Activated CD4-positive, alpha-beta T cell treated with anti-CD3 and anti-CD28 coated beads for 36 hours (primary cell): ENCODE measurements at regions not wholly inside any gene's neighbourhood (a gene's known extent, or its start where the extent isn't known, plus 50 kb on each side); places are given as distances from the start of the nearest gene placed in this dataset.

Source experiments
- ATAC-seq: fragments of 200-7000 bp; cut with Tn5 transposase; one replicate; pipeline ENCODE4 v1.10.0; 2021; ENCODE audit warnings: mild to moderate bottlenecking, moderate library complexity
- CTCF ChIA-PET: fragments of 350-600 bp; sonication (Branson Sonifier 250); formaldehyde crosslinking; loops from one replicate; lab custom pipeline; 2021; ENCODE audit warnings: antibody characterized with exemption; lab: Charles Lee
- POLR2A ChIA-PET: fragments of 350-600 bp; sonication (Branson Sonifier 250); formaldehyde crosslinking; loops from one replicate; lab custom pipeline; 2021; ENCODE audit warnings: antibody characterized with exemption, inconsistent platforms; lab: Charles Lee
- DNase-seq: peaks from one replicate; pipeline ENCODE4 v3.0.0-alpha.2; 2020
- H3K27ac Mint-ChIP-seq: one replicate; pipeline ENCODE4 v1.8.0; 2021; ENCODE audit warnings: mixed read lengths
- H3K27me3 Mint-ChIP-seq: one replicate; pipeline ENCODE4 v1.8.0; 2021; ENCODE audit warnings: mixed read lengths
- H3K36me3 Mint-ChIP-seq: one replicate; pipeline ENCODE4 v1.8.0; 2021; ENCODE audit warnings: low read depth, mixed read lengths
- H3K4me1 Mint-ChIP-seq: one replicate; pipeline ENCODE4 v1.8.0; 2021; ENCODE audit warnings: mixed read lengths
- H3K4me3 Mint-ChIP-seq: one replicate; pipeline ENCODE4 v1.8.0; 2021; ENCODE audit warnings: mild to moderate bottlenecking, moderate library complexity, mixed read lengths
- H3K9me3 Mint-ChIP-seq: one replicate; pipeline ENCODE4 v1.8.0; 2021; ENCODE audit warnings: low read depth, mixed read lengths
- intact Hi-C, 2 experiments: fragments of 100-400 bp; cut with DNase I in 1 of 2; cut with micrococcal nuclease in 1 of 2; formaldehyde crosslinking; loops; one replicate each; pipeline versions ENCODE4 v1.14.2 to v1.15.1; 2022 to 2024; cut with DNase I, micrococcal nuclease

GRCh38 chr2:5329763-5330162 is 362.4 kb upstream of the SOX11 start:
- H3K27me3 Mint-ChIP-seq = no peaks in the 10 kb centered on the region
- intact Hi-C loops = no loop called here
- ATAC-seq = no peak
- no peak overlapping the region for H3K4me3 Mint-ChIP-seq
- POLR2A ChIA-PET = no interaction called here
- peaks cover 2% of the 10 kb centered on the region for H3K9me3 Mint-ChIP-seq
- no peak for DNase-seq
- H3K4me1 Mint-ChIP-seq = no peaks in the 10 kb centered on the region
- H3K36me3 Mint-ChIP-seq = no peaks in the 10 kb centered on the region
- H3K27ac Mint-ChIP-seq = no peak overlapping the region
- CTCF ChIA-PET = interaction anchor here (0.6 kb wide), 1 partner anchor 1370 kb away, joined by 3 read pairs; no protein-coding TSS in a partner anchor

- ATAC-seq (no peak), DNase-seq (no peak)
- Mint-ChIP-seq H3K4me3 (no peak overlapping the region), H3K27ac (no peak overlapping the region), H3K9me3 (no peaks in the 10 kb centered on the region), H3K27me3 (no peaks in the 10 kb centered on the region), H3K36me3 (no peaks in the 10 kb centered on the region), H3K4me1 (no peaks in the 10 kb centered on the region)
- intact Hi-C loops = no loop called here
- CTCF ChIA-PET = no interaction called here
- POLR2A ChIA-PET = no interaction called here
Measured at GRCh38 chr2:5330961-5331360, 361.2 kb upstream of the SOX11 start.

DNA sequence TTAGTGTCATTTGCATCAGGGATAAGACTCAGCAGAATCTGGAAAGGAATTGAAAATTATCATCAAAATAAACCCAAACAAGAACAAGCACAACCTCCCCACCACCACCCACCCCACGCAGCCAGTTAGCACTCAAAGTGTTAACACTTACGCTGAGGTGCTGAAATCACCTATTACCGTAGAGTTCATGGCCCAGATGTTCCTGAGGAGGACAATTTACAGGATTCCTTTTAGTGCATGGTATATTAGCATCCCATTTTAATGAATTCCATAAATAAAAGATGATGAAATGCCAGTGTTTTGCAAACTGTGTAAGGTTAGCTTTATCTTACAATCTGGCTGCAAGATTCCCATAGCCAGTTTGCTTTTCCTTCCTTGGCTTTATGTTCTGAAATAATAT is 359.3 kb upstream of the SOX11 start:
- CTCF ChIA-PET = no interaction called here
- H3K4me3 Mint-ChIP-seq = no peak overlapping the region
- H3K36me3 Mint-ChIP-seq = no peaks in the 10 kb centered on the region
- no peaks in the 10 kb centered on the region for H3K27me3 Mint-ChIP-seq
- H3K27ac Mint-ChIP-seq = no peak overlapping the region
- POLR2A ChIA-PET = no interaction called here
- no peaks in the 10 kb centered on the region for H3K4me1 Mint-ChIP-seq
- intact Hi-C loops = no loop called here
- no peaks in the 10 kb centered on the region for H3K9me3 Mint-ChIP-seq
- ATAC-seq (no peak), DNase-seq (no peak)

GRCh38 chr2:5339473-5339872 is 352.7 kb upstream of the SOX11 start:
- CTCF ChIA-PET = no interaction called here

DNA sequence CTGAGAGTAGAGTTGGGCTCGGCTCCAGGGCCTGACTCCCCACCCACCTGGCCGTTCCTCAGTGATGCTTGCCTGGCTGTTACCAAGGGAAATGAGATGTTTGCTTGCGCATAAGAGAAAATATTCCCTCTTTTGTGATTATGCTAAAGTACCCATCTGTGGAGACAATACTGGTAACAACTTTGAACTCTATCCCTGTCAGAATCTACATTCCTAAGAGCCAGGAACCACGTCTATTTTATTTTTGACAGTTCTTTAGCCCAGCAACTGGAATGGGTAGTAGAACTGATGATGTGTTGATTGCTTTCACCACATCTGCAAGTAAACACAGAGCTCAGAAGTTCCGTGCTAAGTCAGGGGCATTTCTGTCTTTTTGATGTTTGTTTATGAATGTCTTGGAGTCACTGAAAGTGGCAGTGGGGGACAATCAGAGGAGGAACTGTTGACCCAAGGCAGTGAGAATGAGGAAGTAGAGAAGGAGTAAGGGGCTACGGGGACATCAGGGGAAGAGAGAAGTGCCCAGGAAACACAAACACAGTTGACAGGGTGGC is 348.3 kb upstream of the SOX11 start:
- no peaks in the 10 kb centered on the region for H3K4me1 Mint-ChIP-seq
- no peaks in the 10 kb centered on the region for H3K36me3 Mint-ChIP-seq
- no peak overlapping the region for H3K27ac Mint-ChIP-seq
- ChIA-PET CTCF (no interaction called here), POLR2A (no interaction called here)
- intact Hi-C loops = no loop called here
- ATAC-seq (no peak), DNase-seq (no peak)
- no peaks in the 10 kb centered on the region for H3K9me3 Mint-ChIP-seq
- H3K4me3 Mint-ChIP-seq = no peak overlapping the region
- H3K27me3 Mint-ChIP-seq = no peaks in the 10 kb centered on the region

More at GRCh38 chr2:5339473-5339872, 352.7 kb upstream of the SOX11 start:
- ATAC-seq = no peak
- H3K27me3 Mint-ChIP-seq = no peaks in the 10 kb centered on the region
- no peak overlapping the region for H3K4me3 Mint-ChIP-seq
- intact Hi-C loops = no loop called here
- no peak overlapping the region for H3K27ac Mint-ChIP-seq
- no peaks in the 10 kb centered on the region for H3K36me3 Mint-ChIP-seq
- POLR2A ChIA-PET = no interaction called here
- H3K4me1 Mint-ChIP-seq = no peaks in the 10 kb centered on the region
- DNase-seq = no peak
- H3K9me3 Mint-ChIP-seq = no peaks in the 10 kb centered on the region

DNA sequence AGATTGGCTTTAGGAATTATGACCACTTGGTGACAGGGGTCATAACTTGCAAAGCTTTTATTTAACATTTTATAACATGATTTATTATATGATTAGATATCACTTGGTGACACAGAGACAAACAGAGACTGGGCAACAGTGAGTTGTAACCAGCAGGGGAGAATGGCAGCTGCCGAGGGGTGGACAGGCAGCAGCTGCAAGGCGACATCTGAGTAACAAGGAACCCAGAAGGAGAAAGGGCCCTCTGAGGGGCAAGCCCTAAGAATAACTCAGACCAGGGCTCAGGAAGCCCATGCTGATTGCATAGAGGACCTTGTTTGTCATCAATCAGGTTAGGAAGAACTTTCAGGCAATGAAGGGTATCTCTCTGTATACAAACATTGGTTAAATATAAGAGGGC is 339.9 kb upstream of the SOX11 start:
- no peak overlapping the region for H3K27ac Mint-ChIP-seq
- POLR2A ChIA-PET = no interaction called here

DNA sequence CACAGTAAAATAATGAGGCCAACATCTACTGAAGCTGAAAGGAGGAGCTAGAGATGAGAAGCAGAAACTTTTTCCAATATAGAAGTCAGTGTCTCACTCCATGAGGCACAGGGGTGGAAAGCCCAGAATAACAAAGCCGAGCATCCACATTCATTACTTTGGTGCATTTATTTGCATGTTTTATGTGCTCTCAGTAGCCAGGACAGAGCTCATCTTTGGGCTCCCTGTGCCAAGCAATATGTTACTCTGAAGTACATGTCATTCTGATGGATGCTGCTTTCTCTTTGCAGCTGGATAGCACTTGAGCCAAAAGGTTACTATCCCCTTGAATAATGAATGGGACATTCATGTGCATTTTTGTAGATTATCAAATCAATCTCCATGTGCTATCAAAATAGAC is 338.6 kb upstream of the SOX11 start:
- H3K27me3 Mint-ChIP-seq = no peaks in the 10 kb centered on the region
- no peak for DNase-seq
- POLR2A ChIA-PET = no interaction called here

More for the DNA sequence above, 339.9 kb upstream of the SOX11 start:
- no peaks in the 10 kb centered on the region for H3K27me3 Mint-ChIP-seq
- DNase-seq (no peak), ATAC-seq (no peak)
- H3K4me3 Mint-ChIP-seq = no peak overlapping the region
- no peaks in the 10 kb centered on the region for H3K36me3 Mint-ChIP-seq
- H3K9me3 Mint-ChIP-seq = peaks cover 6% of the 10 kb centered on the region
- intact Hi-C loops = no loop called here
- CTCF ChIA-PET = no interaction called here
- no peaks in the 10 kb centered on the region for H3K4me1 Mint-ChIP-seq

GRCh38 chr2:5359397-5359796 is 332.8 kb upstream of the SOX11 start:
- peaks cover 2% of the 10 kb centered on the region for H3K27me3 Mint-ChIP-seq
- no peak overlapping the region for H3K27ac Mint-ChIP-seq
- H3K4me3 Mint-ChIP-seq = no peak overlapping the region
- H3K36me3 Mint-ChIP-seq = no peaks in the 10 kb centered on the region
- POLR2A ChIA-PET = no interaction called here
- CTCF ChIA-PET = no interaction called here
- H3K9me3 Mint-ChIP-seq = peaks cover 6% of the 10 kb centered on the region
- DNase-seq (no peak), ATAC-seq (no peak)
- intact Hi-C loops = no loop called here
- H3K4me1 Mint-ChIP-seq = no peaks in the 10 kb centered on the region

More for the DNA sequence above, 338.6 kb upstream of the SOX11 start:
- no peak for ATAC-seq
- no peaks in the 10 kb centered on the region for H3K4me1 Mint-ChIP-seq
- no peak overlapping the region for H3K27ac Mint-ChIP-seq
- no peak overlapping the region for H3K4me3 Mint-ChIP-seq
- CTCF ChIA-PET = interaction anchor here (0.5 kb wide), 1 partner anchor 12 kb away, joined by 3 read pairs; no protein-coding TSS in a partner anchor
- H3K9me3 Mint-ChIP-seq = peaks cover 6% of the 10 kb centered on the region
- H3K36me3 Mint-ChIP-seq = no peaks in the 10 kb centered on the region
- intact Hi-C loops = no loop called here

DNA sequence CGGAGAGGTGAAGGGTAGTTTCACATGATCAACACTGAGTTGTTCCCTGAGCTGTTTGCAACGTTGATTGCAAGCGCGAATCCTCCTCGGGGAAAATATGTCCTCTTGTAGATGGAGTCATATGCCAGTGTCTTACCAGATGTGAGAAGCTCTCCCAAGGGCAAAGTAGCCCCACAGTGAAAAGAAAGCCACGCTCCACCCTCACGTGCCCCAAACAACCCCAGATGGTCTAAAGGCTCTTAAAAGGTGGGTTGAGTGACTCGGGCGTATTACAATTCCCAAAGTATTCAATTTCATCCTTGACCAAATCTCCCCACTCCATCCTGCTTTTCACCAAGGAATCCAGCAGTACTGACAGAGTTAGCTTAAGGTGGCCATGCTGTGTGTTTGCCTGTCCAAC is 332.1 kb upstream of the SOX11 start:
- ATAC-seq (no peak), DNase-seq (no peak)
- Mint-ChIP-seq H3K27ac (no peak overlapping the region), H3K27me3 (peaks cover 2% of the 10 kb centered on the region), H3K4me1 (no peaks in the 10 kb centered on the region), H3K9me3 (peaks cover 4% of the 10 kb centered on the region), H3K4me3 (no peak overlapping the region), H3K36me3 (no peaks in the 10 kb centered on the region)
- POLR2A ChIA-PET = no interaction called here
- intact Hi-C loops = loop anchor here in 1 of 2 experiments (10.0 kb wide), 1 partner anchor 1635 kb away; no protein-coding TSS in a partner anchor
- CTCF ChIA-PET = interaction anchor here (0.7 kb wide), 1 partner anchor 104 kb away, joined by 3 read pairs; no protein-coding TSS in a partner anchor

DNA sequence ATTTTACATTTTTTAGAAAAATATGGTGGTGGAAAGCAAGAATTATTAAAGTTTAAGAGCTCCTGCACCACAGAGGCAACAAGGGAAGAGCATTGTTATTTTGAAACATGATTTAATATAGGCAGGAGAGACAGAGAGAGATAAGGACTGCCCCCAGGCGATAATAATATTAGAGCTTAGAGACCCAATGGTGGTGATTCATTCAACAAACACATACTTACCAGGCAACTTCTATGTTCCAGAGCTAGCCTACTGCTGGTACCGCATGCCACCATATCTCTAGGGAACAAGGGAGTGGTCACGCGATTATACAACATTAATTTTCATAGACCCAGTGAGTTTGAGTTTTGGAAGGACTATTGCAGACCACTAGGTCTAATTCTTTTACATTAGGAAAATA is 327.8 kb upstream of the SOX11 start:
- no peaks in the 10 kb centered on the region for H3K9me3 Mint-ChIP-seq
- intact Hi-C loops = loop anchor here in 1 of 2 experiments (10.0 kb wide), 1 partner anchor 1640 kb away; no protein-coding TSS in a partner anchor
- H3K27me3 Mint-ChIP-seq = no peaks in the 10 kb centered on the region
- H3K36me3 Mint-ChIP-seq = no peaks in the 10 kb centered on the region
- ChIA-PET POLR2A (no interaction called here), CTCF (no interaction called here)
- no peak overlapping the region for H3K4me3 Mint-ChIP-seq
- no peaks in the 10 kb centered on the region for H3K4me1 Mint-ChIP-seq
- no peak overlapping the region for H3K27ac Mint-ChIP-seq
- DNase-seq (no peak), ATAC-seq (no peak)

- Mint-ChIP-seq H3K36me3 (no peaks in the 10 kb centered on the region), H3K27ac (no peak overlapping the region), H3K9me3 (no peaks in the 10 kb centered on the region), H3K4me3 (no peak overlapping the region), H3K27me3 (no peaks in the 10 kb centered on the region), H3K4me1 (no peaks in the 10 kb centered on the region)
- POLR2A ChIA-PET = no interaction called here
- intact Hi-C loops = loop anchor here (5.0 to 10.0 kb wide), 3 partner anchors 1404 to 1641 kb away; no protein-coding TSS in a partner anchor
- peak; percentile 65 for ATAC-seq
- DNase-seq = peak; percentile 83
- CTCF ChIA-PET = interaction anchor here (0.7 to 1.2 kb wide), 5 partner anchors 12 to 1639 kb away, joined by 3 to 4 read pairs (median 3); no protein-coding TSS in a partner anchor
Measured at GRCh38 chr2:5365871-5366461, 326.2 kb upstream of the SOX11 start.

- intact Hi-C loops = loop anchor here (5.0 to 10.0 kb wide), 3 partner anchors 1405 to 1643 kb away; no protein-coding TSS in a partner anchor
- Mint-ChIP-seq H3K27me3 (no peaks in the 10 kb centered on the region), H3K27ac (no peak overlapping the region), H3K9me3 (no peaks in the 10 kb centered on the region), H3K4me1 (no peaks in the 10 kb centered on the region), H3K4me3 (no peak overlapping the region), H3K36me3 (no peaks in the 10 kb centered on the region)
- no peak for DNase-seq
- ChIA-PET POLR2A (no interaction called here), CTCF (interaction anchor here (1.2 kb wide), 1 partner anchor 698 kb away, joined by 3 read pairs; no protein-coding TSS in a partner anchor)
- no peak for ATAC-seq
Measured at GRCh38 chr2:5367321-5367720, 324.9 kb upstream of the SOX11 start.
